Ovary (tissue), 3 donors: ENCODE measurements at regions not wholly inside any gene's neighbourhood (a gene's known extent, or its start where the extent isn't known, plus 50 kb on each side); places are given as distances from the start of the nearest gene placed in this dataset.

ENCODE experiments used
- CTCF ChIP-seq, 3 donors: fragments of 450-650 bp in 2 of 3; fragments of 200-600 bp in 1 of 3; IDR thresholded peaks; one replicate each; pipeline versions ENCODE4 v1.5.1 to v1.8.0; 2016 to 2022; ENCODE audit warnings: antibody characterized with exemption in 3 of 3, mild to moderate bottlenecking in 1 of 3
- EP300 ChIP-seq: sonication (generic); formaldehyde crosslinking; IDR thresholded peaks from one replicate; pipeline ENCODE4 v1.6.1; 2017; ENCODE audit warnings: antibody characterized with exemption
- POLR2A ChIP-seq: fragments of 450-650 bp; IDR thresholded peaks from one replicate; pipeline ENCODE4 v1.6.1; 2017; ENCODE audit warnings: antibody characterized with exemption, mild to moderate bottlenecking, moderate library complexity
- donor health status: DM: no; HTN: no; CAD: no.

GRCh38 chr16:26970292-26970691 lies 96.4 kb upstream of the C16orf82 start:
- TF ChIP-seq CTCF (IDR thresholded peaks at IDR 0.05) (no peak), EP300 (no peak), POLR2A (no peak)
